ENCODE measurements at regions not wholly inside any gene's neighbourhood (a gene's known extent, or its start where the extent isn't known, plus 50 kb on each side); places are given as distances from the start of the nearest gene placed in this dataset.
"Not testable (repeated sequence)": the region's sequence is repeated elsewhere in the genome, so short reads cannot be mapped to it uniquely, and the experiment has no call there.

DNA sequence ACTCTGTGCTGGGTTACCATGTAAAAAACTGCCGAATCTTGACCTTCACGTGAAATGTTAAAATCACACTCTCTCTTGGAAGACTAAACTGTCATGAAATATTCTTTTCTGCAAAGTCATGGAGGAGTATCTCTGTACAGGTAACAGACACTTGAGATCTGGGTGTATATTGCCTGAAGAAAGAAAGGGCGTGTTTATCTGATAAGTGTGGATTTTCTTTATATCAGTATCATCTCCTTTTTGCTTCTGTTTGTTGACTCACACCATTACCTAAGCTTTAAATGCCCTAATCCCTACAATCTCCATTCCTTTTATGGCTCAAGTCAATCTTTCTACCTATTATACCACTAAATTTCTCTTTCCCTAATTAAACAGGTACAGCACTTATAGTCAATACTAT is 673.2 kb upstream of the SOX9 start:
- no peak overlapping the region for H3K4me2 ChIP-seq (ENCODE audit: low read length)

DNA sequence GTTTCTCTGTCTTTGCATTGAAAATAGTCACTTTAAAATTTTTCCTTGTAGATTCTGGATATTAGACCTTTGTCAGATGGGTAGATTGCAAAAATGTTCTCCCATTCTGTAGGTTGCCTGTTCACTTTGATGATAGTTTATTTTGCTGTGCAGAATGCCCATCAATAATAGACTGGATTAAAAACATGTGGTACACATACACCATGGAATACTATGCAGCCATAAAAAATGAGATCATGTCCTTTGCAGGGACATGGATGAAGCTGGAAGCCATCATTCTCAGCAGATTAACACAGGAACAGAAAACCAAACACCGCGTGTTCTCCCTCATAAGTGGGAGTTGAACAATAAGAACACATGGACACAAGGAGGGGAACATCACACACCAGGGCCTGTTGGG is 670.2 kb upstream of the SOX9 start:
- H3K9me2 ChIP-seq (ENCODE audit: low read depth, low read length); H3K4me1 ChIP-seq (ENCODE audit: insufficient read depth, low read length, severe bottlenecking); H3K27ac ChIP-seq (ENCODE audit: low read depth, low read length, poor library complexity, severe bottlenecking); H4K20me1 ChIP-seq (ENCODE audit: insufficient read depth, low read length); H3F3A ChIP-seq (ENCODE audit: insufficient read depth, low read length); H2AFZ ChIP-seq (ENCODE audit: low read length); H3K9ac ChIP-seq (ENCODE audit: low read length); H3K36me3 ChIP-seq (ENCODE audit: insufficient read depth, low read length); H3K4me3 ChIP-seq (ENCODE audit: low read depth, low read length, poor library complexity, severe bottlenecking); H3K27me3 ChIP-seq (ENCODE audit: insufficient read depth, low read length); H3K9me3 ChIP-seq (ENCODE audit: low read length); H3K79me2 ChIP-seq (ENCODE audit: insufficient read depth, low read length); H3K4me2 ChIP-seq (ENCODE audit: low read length): not testable (repeated sequence)

More for the DNA sequence above, 673.2 kb upstream of the SOX9 start:
- TF ChIP-seq, protein P1, sequence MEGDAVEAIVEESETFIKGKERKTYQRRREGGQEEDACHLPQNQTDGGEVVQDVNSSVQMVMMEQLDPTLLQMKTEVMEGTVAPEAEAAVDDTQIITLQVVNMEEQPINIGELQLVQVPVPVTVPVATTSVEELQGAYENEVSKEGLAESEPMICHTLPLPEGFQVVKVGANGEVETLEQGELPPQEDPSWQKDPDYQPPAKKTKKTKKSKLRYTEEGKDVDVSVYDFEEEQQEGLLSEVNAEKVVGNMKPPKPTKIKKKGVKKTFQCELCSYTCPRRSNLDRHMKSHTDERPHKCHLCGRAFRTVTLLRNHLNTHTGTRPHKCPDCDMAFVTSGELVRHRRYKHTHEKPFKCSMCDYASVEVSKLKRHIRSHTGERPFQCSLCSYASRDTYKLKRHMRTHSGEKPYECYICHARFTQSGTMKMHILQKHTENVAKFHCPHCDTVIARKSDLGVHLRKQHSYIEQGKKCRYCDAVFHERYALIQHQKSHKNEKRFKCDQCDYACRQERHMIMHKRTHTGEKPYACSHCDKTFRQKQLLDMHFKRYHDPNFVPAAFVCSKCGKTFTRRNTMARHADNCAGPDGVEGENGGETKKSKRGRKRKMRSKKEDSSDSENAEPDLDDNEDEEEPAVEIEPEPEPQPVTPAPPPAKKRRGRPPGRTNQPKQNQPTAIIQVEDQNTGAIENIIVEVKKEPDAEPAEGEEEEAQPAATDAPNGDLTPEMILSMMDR (IDR thresholded peaks at IDR 0.05; ENCODE audit: low read length): no peak
- TF ChIP-seq EZH2 (IDR thresholded peaks at IDR 0.05; ENCODE audit: borderline replicate concordance, low read length): no peak
- no peaks in the 10 kb centered on the region for H3F3A ChIP-seq (ENCODE audit: insufficient read depth, low read length)
- H3K36me3 ChIP-seq (ENCODE audit: insufficient read depth, low read length): no peaks in the 10 kb centered on the region
- no peak overlapping the region for H3K9ac ChIP-seq (ENCODE audit: low read length)
- H3K27me3 ChIP-seq (ENCODE audit: insufficient read depth, low read length): no peaks in the 10 kb centered on the region
- no peaks in the 10 kb centered on the region for H4K20me1 ChIP-seq (ENCODE audit: insufficient read depth, low read length)
- H2AFZ ChIP-seq (ENCODE audit: low read length): no peak overlapping the region
- no peaks in the 10 kb centered on the region for H3K79me2 ChIP-seq (ENCODE audit: insufficient read depth, low read length)
- no peaks in the 10 kb centered on the region for H3K9me3 ChIP-seq (ENCODE audit: low read length)
- H3K4me3 ChIP-seq (ENCODE audit: low read depth, low read length, poor library complexity, severe bottlenecking): no peak overlapping the region
- H3K27ac ChIP-seq (ENCODE audit: low read depth, low read length, poor library complexity, severe bottlenecking): no peak overlapping the region
- no peaks in the 10 kb centered on the region for H3K4me1 ChIP-seq (ENCODE audit: insufficient read depth, low read length, severe bottlenecking)
- H3K9me2 ChIP-seq (ENCODE audit: low read depth, low read length): no peaks in the 10 kb centered on the region

DNA sequence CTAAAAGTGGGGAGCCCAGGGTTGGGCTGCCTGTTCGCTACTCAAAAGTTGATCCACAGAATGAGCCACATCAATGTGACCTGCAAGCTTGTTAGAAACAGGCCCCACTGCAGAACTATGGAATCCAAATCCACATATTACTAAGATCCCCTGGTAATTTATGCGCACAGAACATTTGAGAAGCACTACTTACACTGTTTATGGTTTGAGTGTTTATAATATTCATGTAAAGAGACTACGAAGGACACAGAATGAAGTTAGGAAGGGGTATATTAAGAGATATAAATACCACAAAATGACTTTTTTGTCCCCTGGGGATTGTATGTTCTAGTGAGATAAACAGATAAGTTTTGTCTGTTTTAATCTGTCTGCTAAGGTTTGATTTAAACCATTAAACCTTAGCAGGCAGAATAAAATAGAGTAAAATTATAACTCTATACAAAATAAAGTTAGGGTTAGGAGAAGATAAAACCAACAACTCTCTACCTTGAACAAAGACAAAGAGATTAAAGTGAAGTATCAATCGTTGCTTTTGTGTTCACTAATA is 666.9 kb upstream of the SOX9 start:
- Histone ChIP-seq H3K9me2 (ENCODE audit: low read depth, low read length) (no peaks in the 10 kb centered on the region), H3K79me2 (ENCODE audit: insufficient read depth, low read length) (no peaks in the 10 kb centered on the region), H3F3A (ENCODE audit: insufficient read depth, low read length) (no peaks in the 10 kb centered on the region), H4K20me1 (ENCODE audit: insufficient read depth, low read length) (no peaks in the 10 kb centered on the region), H3K9me3 (ENCODE audit: low read length) (no peaks in the 10 kb centered on the region), H3K9ac (ENCODE audit: low read length) (no peak overlapping the region), H3K36me3 (ENCODE audit: insufficient read depth, low read length) (no peaks in the 10 kb centered on the region), H3K4me1 (ENCODE audit: insufficient read depth, low read length, severe bottlenecking) (no peaks in the 10 kb centered on the region), H3K27ac (ENCODE audit: low read depth, low read length, poor library complexity, severe bottlenecking) (no peak overlapping the region), H3K4me3 (ENCODE audit: low read depth, low read length, poor library complexity, severe bottlenecking) (no peak overlapping the region), H3K27me3 (ENCODE audit: insufficient read depth, low read length) (no peaks in the 10 kb centered on the region), H2AFZ (ENCODE audit: low read length) (no peak overlapping the region), H3K4me2 (ENCODE audit: low read length) (no peak overlapping the region)
- no peak for TF ChIP-seq EZH2 (IDR thresholded peaks at IDR 0.05; ENCODE audit: borderline replicate concordance, low read length)
- TF ChIP-seq, protein P1 (IDR thresholded peaks at IDR 0.05; ENCODE audit: low read length): no peak

DNA sequence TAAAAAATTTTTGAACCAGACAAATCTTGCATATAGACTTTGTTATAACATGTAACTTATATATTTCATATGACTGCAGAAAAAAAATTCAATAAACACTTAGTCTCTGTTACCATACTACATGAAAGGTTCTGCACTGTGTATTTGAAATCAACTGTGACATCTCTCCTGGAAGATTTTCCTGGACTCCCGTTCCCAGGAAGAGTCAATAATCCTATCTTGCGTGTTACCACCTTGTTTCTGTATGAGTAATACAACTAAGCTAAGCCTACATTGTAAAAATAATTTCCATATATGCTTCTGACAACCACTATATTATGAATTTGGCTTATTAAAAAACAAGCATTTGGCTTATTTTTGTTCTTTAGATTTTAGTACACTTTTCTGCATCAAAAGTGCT is 665.6 kb upstream of the SOX9 start:
- Histone ChIP-seq H3K4me1 (ENCODE audit: insufficient read depth, low read length, severe bottlenecking) (no peaks in the 10 kb centered on the region), H3K27me3 (ENCODE audit: insufficient read depth, low read length) (no peaks in the 10 kb centered on the region), H3F3A (ENCODE audit: insufficient read depth, low read length) (no peaks in the 10 kb centered on the region), H3K79me2 (ENCODE audit: insufficient read depth, low read length) (no peaks in the 10 kb centered on the region), H2AFZ (ENCODE audit: low read length) (no peak overlapping the region), H4K20me1 (ENCODE audit: insufficient read depth, low read length) (no peaks in the 10 kb centered on the region), H3K27ac (ENCODE audit: low read depth, low read length, poor library complexity, severe bottlenecking) (no peak overlapping the region), H3K4me2 (ENCODE audit: low read length) (no peak overlapping the region), H3K9ac (ENCODE audit: low read length) (no peak overlapping the region), H3K4me3 (ENCODE audit: low read depth, low read length, poor library complexity, severe bottlenecking) (no peak overlapping the region), H3K9me2 (ENCODE audit: low read depth, low read length) (no peaks in the 10 kb centered on the region), H3K36me3 (ENCODE audit: insufficient read depth, low read length) (no peaks in the 10 kb centered on the region), H3K9me3 (ENCODE audit: low read length) (no peaks in the 10 kb centered on the region)
- TF ChIP-seq EZH2 (IDR thresholded peaks at IDR 0.05; ENCODE audit: borderline replicate concordance, low read length): no peak
- TF ChIP-seq, protein P1 (IDR thresholded peaks at IDR 0.05; ENCODE audit: low read length): no peak

Data from OCI-LY1 (cell line).